ENCODE measurements at regions not wholly inside any gene's neighbourhood (a gene's known extent, or its start where the extent isn't known, plus 50 kb on each side); places are given as distances from the start of the nearest gene placed in this dataset.

- no peaks in the 10 kb centered on the region for H3K4me1 ChIP-seq (ENCODE audit: control insufficient read depth, low read length)
- no peak overlapping the region for H3K27ac ChIP-seq (ENCODE audit: low read depth, low read length)
- no peaks in the 10 kb centered on the region for H3K79me2 ChIP-seq (ENCODE audit: control insufficient read depth, low read length)
- no peaks in the 10 kb centered on the region for H3K9me2 ChIP-seq (replicated peaks; ENCODE audit: control insufficient read depth, low read length)
- TF ChIP-seq EZH2phosphoT487 (IDR thresholded peaks at IDR 0.05; ENCODE audit: borderline replicate concordance, low read length): no peak
- no peak for TF ChIP-seq CTCF (IDR thresholded peaks at IDR 0.05; ENCODE audit: low read depth, low read length, poor library complexity, severe bottlenecking)
- no peaks in the 10 kb centered on the region for H3K27me3 ChIP-seq (ENCODE audit: control insufficient read depth, low read length)
- H4K20me1 ChIP-seq (ENCODE audit: control insufficient read depth, insufficient read depth, low read depth, low read length): no peaks in the 10 kb centered on the region
- H3K9me3 ChIP-seq (ENCODE audit: control insufficient read depth, insufficient read depth, low read length): no peaks in the 10 kb centered on the region
- no peaks in the 10 kb centered on the region for H3K36me3 ChIP-seq (ENCODE audit: control insufficient read depth, low read length)
- H3F3A ChIP-seq (ENCODE audit: control insufficient read depth, insufficient read depth): no peaks in the 10 kb centered on the region
- H3K4me2 ChIP-seq (ENCODE audit: low read length): no peak overlapping the region
- no peak overlapping the region for H3K4me3 ChIP-seq (ENCODE audit: low read length)
Observed at GRCh38 chr7:19437446-19437845, 271.4 kb downstream of the POLR1F start.

GRCh38 chr7:19427944-19428343 lies 280.9 kb downstream of the POLR1F start:
- Histone ChIP-seq H3K27me3 (ENCODE audit: control insufficient read depth, low read length) (no peaks in the 10 kb centered on the region), H3K4me2 (ENCODE audit: low read length) (no peak overlapping the region), H3K9me2 (replicated peaks; ENCODE audit: control insufficient read depth, low read length) (no peaks in the 10 kb centered on the region), H3K4me1 (ENCODE audit: control insufficient read depth, low read length) (no peaks in the 10 kb centered on the region), H3K36me3 (ENCODE audit: control insufficient read depth, low read length) (no peaks in the 10 kb centered on the region), H3K4me3 (ENCODE audit: low read length) (no peak overlapping the region), H3K79me2 (ENCODE audit: control insufficient read depth, low read length) (no peaks in the 10 kb centered on the region), H3F3A (ENCODE audit: control insufficient read depth, insufficient read depth) (no peaks in the 10 kb centered on the region), H3K27ac (ENCODE audit: low read depth, low read length) (no peak overlapping the region), H3K9me3 (ENCODE audit: control insufficient read depth, insufficient read depth, low read length) (no peaks in the 10 kb centered on the region), H4K20me1 (ENCODE audit: control insufficient read depth, insufficient read depth, low read depth, low read length) (no peaks in the 10 kb centered on the region)
- TF ChIP-seq EZH2phosphoT487 (IDR thresholded peaks at IDR 0.05; ENCODE audit: borderline replicate concordance, low read length) (no peak), CTCF (IDR thresholded peaks at IDR 0.05; ENCODE audit: low read depth, low read length, poor library complexity, severe bottlenecking) (no peak)

- Histone ChIP-seq H4K20me1 (ENCODE audit: control insufficient read depth, insufficient read depth, low read depth, low read length) (no peaks in the 10 kb centered on the region), H3K4me2 (ENCODE audit: low read length) (no peak overlapping the region)
Observed at GRCh38 chr7:19421861-19422260, 276.6 kb upstream of the FERD3L start.

More at GRCh38 chr7:19421861-19422260, 276.6 kb upstream of the FERD3L start:
- Histone ChIP-seq H3K9me3 (ENCODE audit: control insufficient read depth, insufficient read depth, low read length) (no peaks in the 10 kb centered on the region), H3K27me3 (ENCODE audit: control insufficient read depth, low read length) (no peaks in the 10 kb centered on the region), H3F3A (ENCODE audit: control insufficient read depth, insufficient read depth) (no peaks in the 10 kb centered on the region), H3K36me3 (ENCODE audit: control insufficient read depth, low read length) (no peaks in the 10 kb centered on the region), H3K4me1 (ENCODE audit: control insufficient read depth, low read length) (no peaks in the 10 kb centered on the region), H3K79me2 (ENCODE audit: control insufficient read depth, low read length) (no peaks in the 10 kb centered on the region), H3K27ac (ENCODE audit: low read depth, low read length) (no peak overlapping the region), H3K9me2 (replicated peaks; ENCODE audit: control insufficient read depth, low read length) (no peaks in the 10 kb centered on the region), H3K4me3 (ENCODE audit: low read length) (no peak overlapping the region)
- TF ChIP-seq CTCF (IDR thresholded peaks at IDR 0.05; ENCODE audit: low read depth, low read length, poor library complexity, severe bottlenecking): no peak
- no peak for TF ChIP-seq EZH2phosphoT487 (IDR thresholded peaks at IDR 0.05; ENCODE audit: borderline replicate concordance, low read length)

Data from DOHH2 (cell line).